ENCODE measurements at regions not wholly inside any gene's neighbourhood (a gene's known extent, or its start where the extent isn't known, plus 50 kb on each side); places are given as distances from the start of the nearest gene placed in this dataset.

GRCh38 chr2:240269886-240270285 is 129.4 kb upstream of the OTOS start:
- peaks cover 5% of the 10 kb centered on the region for H3K9me3 ChIP-seq (ENCODE audit: severe bottlenecking)
- DNase-seq, result peak; percentile 3
- no peak overlapping the region for H3K4me3 ChIP-seq (ENCODE audit: low read depth, low read length)
- no peak overlapping the region for H3K27ac ChIP-seq
- H3K36me3 ChIP-seq, result no peaks in the 10 kb centered on the region
- H3K27me3 ChIP-seq (ENCODE audit: insufficient read depth, low read depth, severe bottlenecking), result no peaks in the 10 kb centered on the region
- no peak for TF ChIP-seq CTCF (IDR thresholded peaks at IDR 0.05; ENCODE audit: low read depth, low read length)

- no peak for DNase-seq
- no peak overlapping the region for H3K27ac ChIP-seq
- no peaks in the 10 kb centered on the region for H3K27me3 ChIP-seq (ENCODE audit: insufficient read depth, low read depth, severe bottlenecking)
- H3K9me3 ChIP-seq (ENCODE audit: severe bottlenecking), result peaks cover 5% of the 10 kb centered on the region
- TF ChIP-seq CTCF (IDR thresholded peaks at IDR 0.05; ENCODE audit: low read depth, low read length), result no peak
- no peak overlapping the region for H3K4me3 ChIP-seq (ENCODE audit: low read depth, low read length)
- no peaks in the 10 kb centered on the region for H3K36me3 ChIP-seq
Measured at GRCh38 chr2:240271716-240272341, 131.4 kb upstream of the OTOS start.

- no peak overlapping the region for H3K4me3 ChIP-seq (ENCODE audit: low read depth, low read length)
- no peak for DNase-seq
- H3K9me3 ChIP-seq (ENCODE audit: severe bottlenecking), result peaks cover 5% of the 10 kb centered on the region
- no peak overlapping the region for H3K27ac ChIP-seq
- no peak for TF ChIP-seq CTCF (IDR thresholded peaks at IDR 0.05; ENCODE audit: low read depth, low read length)
- H3K27me3 ChIP-seq (ENCODE audit: insufficient read depth, low read depth, severe bottlenecking), result no peaks in the 10 kb centered on the region
- no peaks in the 10 kb centered on the region for H3K36me3 ChIP-seq
Measured at GRCh38 chr2:240275386-240275785, 134.9 kb upstream of the OTOS start.

- Histone ChIP-seq H3K9me3 (ENCODE audit: severe bottlenecking) (no peaks in the 10 kb centered on the region), H3K36me3 (no peaks in the 10 kb centered on the region), H3K27me3 (ENCODE audit: insufficient read depth, low read depth, severe bottlenecking) (no peaks in the 10 kb centered on the region), H3K4me3 (ENCODE audit: low read depth, low read length) (no peak overlapping the region), H3K27ac (no peak overlapping the region)
- no peak for TF ChIP-seq CTCF (IDR thresholded peaks at IDR 0.05; ENCODE audit: low read depth, low read length)
- no peak for DNase-seq
Measured at GRCh38 chr2:240277073-240277806, 136.8 kb upstream of the OTOS start.

GRCh38 chr2:240277807-240278522 is 137.5 kb upstream of the OTOS start:
- no peak for TF ChIP-seq CTCF (IDR thresholded peaks at IDR 0.05; ENCODE audit: low read depth, low read length)
- Histone ChIP-seq H3K36me3 (no peaks in the 10 kb centered on the region), H3K27me3 (ENCODE audit: insufficient read depth, low read depth, severe bottlenecking) (no peaks in the 10 kb centered on the region)

More at GRCh38 chr2:240277807-240278522, 137.5 kb upstream of the OTOS start:
- no peak for DNase-seq
- Histone ChIP-seq H3K9me3 (ENCODE audit: severe bottlenecking) (no peaks in the 10 kb centered on the region), H3K4me3 (ENCODE audit: low read depth, low read length) (no peak overlapping the region), H3K27ac (no peak overlapping the region)
